ENCODE measurements at regions not wholly inside any gene's neighbourhood (a gene's known extent, or its start where the extent isn't known, plus 50 kb on each side); places are given as distances from the start of the nearest gene placed in this dataset.
A peak's percentile ranks its signal among the peaks of the same experiment; 100 is the strongest.

- H3K9me2 ChIP-seq (replicated peaks; ENCODE audit: insufficient read depth, low read length) = no peaks in the 10 kb centered on the region
- H3K4me1 ChIP-seq (ENCODE audit: low read length) = no peaks in the 10 kb centered on the region
- no peak overlapping the region for H3K9ac ChIP-seq (ENCODE audit: low read length)
Measured at GRCh38 chr2:125280265-125280664, 1255.2 kb downstream of the CNTNAP5 start.

GRCh38 chr2:125281242-125281641, 1256.2 kb downstream of the CNTNAP5 start:
- no peaks in the 10 kb centered on the region for H3K9me3 ChIP-seq (replicated peaks; ENCODE audit: insufficient read depth, low read length)
- no peak overlapping the region for H2AFZ ChIP-seq (ENCODE audit: low read length)
- H3K4me2 ChIP-seq (ENCODE audit: low read depth, low read length) = no peak overlapping the region
- H3K4me3 ChIP-seq (ENCODE audit: low read length) = no peak overlapping the region
- no peak for TF ChIP-seq EZH2phosphoT487 (IDR thresholded peaks at IDR 0.05; ENCODE audit: low read length)
- TF ChIP-seq CTCF (IDR thresholded peaks at IDR 0.05; ENCODE audit: low read length) = no peak
- TF ChIP-seq EZH2 (optimal IDR thresholded peaks at IDR 0.05; ENCODE audit: low read depth, low read length) = no peak
- H3K27ac ChIP-seq (ENCODE audit: low read length) = no peak overlapping the region
- H3F3A ChIP-seq (ENCODE audit: insufficient read depth, low read length) = no peaks in the 10 kb centered on the region
- no peak for DNase-seq
- no peaks in the 10 kb centered on the region for H3K36me3 ChIP-seq (replicated peaks; ENCODE audit: insufficient read depth, low read length)
- no peaks in the 10 kb centered on the region for H3K9me2 ChIP-seq (replicated peaks; ENCODE audit: insufficient read depth, low read length)
- H4K20me1 ChIP-seq (ENCODE audit: insufficient read depth, low read length) = no peaks in the 10 kb centered on the region
- no peaks in the 10 kb centered on the region for H3K27me3 ChIP-seq (replicated peaks; ENCODE audit: insufficient read depth, low read length)
- no peak overlapping the region for H3K9ac ChIP-seq (ENCODE audit: low read length)
- H3K4me1 ChIP-seq (ENCODE audit: low read length) = no peaks in the 10 kb centered on the region
- H3K79me2 ChIP-seq (ENCODE audit: low read length) = no peaks in the 10 kb centered on the region

More at GRCh38 chr2:125280265-125280664, 1255.2 kb downstream of the CNTNAP5 start:
- H3K9me3 ChIP-seq (replicated peaks; ENCODE audit: insufficient read depth, low read length) = no peaks in the 10 kb centered on the region
- H3K27me3 ChIP-seq (replicated peaks; ENCODE audit: insufficient read depth, low read length) = no peaks in the 10 kb centered on the region
- no peaks in the 10 kb centered on the region for H3F3A ChIP-seq (ENCODE audit: insufficient read depth, low read length)
- no peak for DNase-seq
- no peak overlapping the region for H3K27ac ChIP-seq (ENCODE audit: low read length)
- no peaks in the 10 kb centered on the region for H4K20me1 ChIP-seq (ENCODE audit: insufficient read depth, low read length)
- no peak overlapping the region for H3K4me2 ChIP-seq (ENCODE audit: low read depth, low read length)
- no peaks in the 10 kb centered on the region for H3K79me2 ChIP-seq (ENCODE audit: low read length)
- H2AFZ ChIP-seq (ENCODE audit: low read length) = no peak overlapping the region
- no peak for TF ChIP-seq EZH2phosphoT487 (IDR thresholded peaks at IDR 0.05; ENCODE audit: low read length)
- TF ChIP-seq CTCF (IDR thresholded peaks at IDR 0.05; ENCODE audit: low read length) = no peak
- no peak for TF ChIP-seq EZH2 (optimal IDR thresholded peaks at IDR 0.05; ENCODE audit: low read depth, low read length)
- no peak overlapping the region for H3K4me3 ChIP-seq (ENCODE audit: low read length)
- H3K36me3 ChIP-seq (replicated peaks; ENCODE audit: insufficient read depth, low read length) = no peaks in the 10 kb centered on the region

GRCh38 chr2:125296742-125297141, 1271.7 kb downstream of the CNTNAP5 start:
- no peak for TF ChIP-seq EZH2phosphoT487 (IDR thresholded peaks at IDR 0.05; ENCODE audit: low read length)
- TF ChIP-seq EZH2 (optimal IDR thresholded peaks at IDR 0.05; ENCODE audit: low read depth, low read length) = no peak
- TF ChIP-seq CTCF (IDR thresholded peaks at IDR 0.05; ENCODE audit: low read length) = 0 out of 2 replicates have a peak, but pooled peaks have one; percentile 4
- Histone ChIP-seq H3K4me1 (ENCODE audit: low read length) (no peaks in the 10 kb centered on the region), H3K4me3 (ENCODE audit: low read length) (no peak overlapping the region), H3K9me3 (replicated peaks; ENCODE audit: insufficient read depth, low read length) (no peaks in the 10 kb centered on the region), H4K20me1 (ENCODE audit: insufficient read depth, low read length) (no peaks in the 10 kb centered on the region), H3K27ac (ENCODE audit: low read length) (no peak overlapping the region), H3F3A (ENCODE audit: insufficient read depth, low read length) (no peaks in the 10 kb centered on the region), H2AFZ (ENCODE audit: low read length) (no peak overlapping the region), H3K79me2 (ENCODE audit: low read length) (no peaks in the 10 kb centered on the region), H3K9ac (ENCODE audit: low read length) (no peak overlapping the region), H3K4me2 (ENCODE audit: low read depth, low read length) (no peak overlapping the region), H3K36me3 (replicated peaks; ENCODE audit: insufficient read depth, low read length) (no peaks in the 10 kb centered on the region), H3K27me3 (replicated peaks; ENCODE audit: insufficient read depth, low read length) (no peaks in the 10 kb centered on the region), H3K9me2 (replicated peaks; ENCODE audit: insufficient read depth, low read length) (no peaks in the 10 kb centered on the region)
- DNase-seq = no peak
